ENCODE measurements at regions not wholly inside any gene's neighbourhood (a gene's known extent, or its start where the extent isn't known, plus 50 kb on each side); places are given as distances from the start of the nearest gene placed in this dataset.
A peak's percentile ranks its signal among the peaks of the same experiment; 100 is the strongest.

GRCh38 chr18:57202881-57203280 lies 56.0 kb downstream of the BOD1L2 start:
- DNase-seq, result no peak

- no peak for DNase-seq
Observed at GRCh38 chr18:57205641-57206040, 58.8 kb downstream of the BOD1L2 start.

- DNase-seq, result no peak
Observed at GRCh38 chr18:57207124-57207916, 60.4 kb downstream of the BOD1L2 start.

GRCh38 chr18:57208047-57208446 lies 61.2 kb downstream of the BOD1L2 start:
- no peak for DNase-seq

GRCh38 chr18:57209713-57210106 lies 62.8 kb downstream of the BOD1L2 start:
- no peak for DNase-seq

- peak; percentile 4 for DNase-seq
Observed at GRCh38 chr18:57210107-57210715, 63.3 kb downstream of the BOD1L2 start.

GRCh38 chr18:57210716-57211411 lies 64.0 kb downstream of the BOD1L2 start:
- DNase-seq, result no peak

- DNase-seq, result no peak
Observed at GRCh38 chr18:57211412-57211750, 64.5 kb downstream of the BOD1L2 start.

GRCh38 chr18:57211776-57212175 lies 64.9 kb downstream of the BOD1L2 start:
- no peak for DNase-seq

- DNase-seq, result no peak
Observed at GRCh38 chr18:57212678-57213077, 65.8 kb downstream of the BOD1L2 start.

GRCh38 chr18:57214976-57215375 lies 68.1 kb downstream of the BOD1L2 start:
- no peak for DNase-seq

GRCh38 chr18:57218281-57218680 lies 71.4 kb downstream of the BOD1L2 start:
- no peak for DNase-seq

- no peak for DNase-seq
Observed at GRCh38 chr18:57219964-57220363, 73.1 kb downstream of the BOD1L2 start.

- DNase-seq, result no peak
Observed at GRCh38 chr18:57220480-57220879, 73.6 kb downstream of the BOD1L2 start.

GRCh38 chr18:57220930-57221483 lies 74.1 kb downstream of the BOD1L2 start:
- no peak for DNase-seq

GRCh38 chr18:57223144-57223870 lies 76.4 kb downstream of the BOD1L2 start:
- DNase-seq, result no peak

GRCh38 chr18:57230861-57231585 lies 84.1 kb downstream of the BOD1L2 start:
- no peak for DNase-seq

GRCh38 chr18:57231864-57232263 lies 85.0 kb downstream of the BOD1L2 start:
- DNase-seq, result no peak

GRCh38 chr18:57234346-57234745 lies 87.5 kb downstream of the BOD1L2 start:
- DNase-seq, result no peak

- no peak for DNase-seq
Observed at GRCh38 chr18:57241869-57242268, 95.0 kb downstream of the BOD1L2 start.

GRCh38 chr18:57242285-57242684 lies 95.4 kb downstream of the BOD1L2 start:
- DNase-seq, result no peak

- no peak for DNase-seq
Observed at GRCh38 chr18:57243624-57244179, 96.8 kb downstream of the BOD1L2 start.
